ENCODE measurements at regions not wholly inside any gene's neighbourhood (a gene's known extent, or its start where the extent isn't known, plus 50 kb on each side); places are given as distances from the start of the nearest gene placed in this dataset.

DNA sequence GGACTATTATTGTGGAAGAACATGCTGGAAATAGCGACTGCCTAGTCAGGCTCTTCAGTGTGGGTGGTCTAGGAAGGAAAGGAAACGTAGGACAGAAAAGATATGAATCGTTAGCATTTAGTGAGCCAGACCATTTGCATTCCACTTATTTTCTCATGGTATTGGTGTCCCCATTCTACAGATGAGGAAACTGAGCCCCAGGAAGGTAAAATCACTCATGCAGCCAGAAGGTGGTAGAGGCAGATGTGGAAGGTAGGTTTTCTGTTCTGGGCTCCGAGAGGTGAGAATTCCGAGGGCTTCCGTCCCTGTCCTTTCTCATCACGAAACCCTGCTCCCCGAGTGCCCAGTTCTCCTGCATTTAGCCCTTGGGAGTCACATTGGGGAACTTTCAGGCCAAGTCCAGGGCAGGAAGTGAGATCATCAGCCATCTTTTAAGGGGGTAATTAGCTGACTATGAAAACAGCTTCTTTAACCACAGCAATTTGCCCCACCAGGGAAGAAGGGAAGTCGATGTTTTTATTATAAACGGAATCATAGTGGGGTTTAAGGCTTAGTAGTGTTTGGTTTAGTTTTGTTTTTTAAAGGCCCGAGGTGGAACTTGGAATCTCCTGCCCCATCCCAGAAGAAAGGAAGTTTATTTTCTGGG lies 110.7 kb upstream of the IRX3 start:
- Histone ChIP-seq H3K4me1 (ENCODE audit: control insufficient read depth, insufficient read depth, low read depth, low read length) (peaks cover 3% of the 10 kb centered on the region), H2AK5ac (ENCODE audit: low read length, severe bottlenecking) (no peak overlapping the region), H3K14ac (ENCODE audit: low read length in 2 of 2) (no peak overlapping the region), H3K18ac (ENCODE audit: low read depth in 1 of 2, low read length in 2 of 2) (no peak overlapping the region), H3K9ac (ENCODE audit: low read length) (no peak overlapping the region), H4K8ac (ENCODE audit: low read length) (no peak overlapping the region), H2AFZ (ENCODE audit: low read depth, low read length) (no peak overlapping the region), H3K27me3 (ENCODE audit: control insufficient read depth in 1 of 2, insufficient read depth in 1 of 2, low read length in 2 of 2) (peaks cover 0 to 6% of the 10 kb centered on the region in 2 experiments), H3K79me1 (replicated peaks; ENCODE audit: low read length, poor library complexity, severe bottlenecking) (no peaks in the 10 kb centered on the region), H2BK5ac (ENCODE audit: low read depth, low read length, poor library complexity, severe bottlenecking) (no peak overlapping the region), H2BK120ac (ENCODE audit: low read depth, low read length) (no peak overlapping the region), H2BK15ac (ENCODE audit: low read depth, poor library complexity, severe bottlenecking) (no peak overlapping the region), H3K23ac (ENCODE audit: low read length in 2 of 2) (no peak overlapping the region), H3K36me3 (ENCODE audit: control insufficient read depth in 1 of 2, insufficient read depth in 2 of 2, low read depth in 1 of 2, low read length in 2 of 2) (no peaks in the 10 kb centered on the region), H4K91ac (ENCODE audit: low read length) (no peak overlapping the region), H3K4me2 (ENCODE audit: low read length, poor library complexity, severe bottlenecking) (no peak overlapping the region), H2BK12ac (ENCODE audit: low read length in 2 of 2) (no peak overlapping the region), H3K27ac (ENCODE audit: low read length, poor library complexity, severe bottlenecking) (no peak overlapping the region), H3K9me3 (ENCODE audit: control insufficient read depth, low read length) (no peaks in the 10 kb centered on the region), H3K4me3 (ENCODE audit: insufficient read depth in 1 of 2, low read depth in 1 of 2, low read length in 2 of 2) (no peak overlapping the region), H3K4ac (ENCODE audit: low read depth in 1 of 2, low read length in 2 of 2) (no peak overlapping the region)
- DNase-seq = no peak
- 65% methylated on average over 10 of the region's 11 CpGs for WGBS

DNA sequence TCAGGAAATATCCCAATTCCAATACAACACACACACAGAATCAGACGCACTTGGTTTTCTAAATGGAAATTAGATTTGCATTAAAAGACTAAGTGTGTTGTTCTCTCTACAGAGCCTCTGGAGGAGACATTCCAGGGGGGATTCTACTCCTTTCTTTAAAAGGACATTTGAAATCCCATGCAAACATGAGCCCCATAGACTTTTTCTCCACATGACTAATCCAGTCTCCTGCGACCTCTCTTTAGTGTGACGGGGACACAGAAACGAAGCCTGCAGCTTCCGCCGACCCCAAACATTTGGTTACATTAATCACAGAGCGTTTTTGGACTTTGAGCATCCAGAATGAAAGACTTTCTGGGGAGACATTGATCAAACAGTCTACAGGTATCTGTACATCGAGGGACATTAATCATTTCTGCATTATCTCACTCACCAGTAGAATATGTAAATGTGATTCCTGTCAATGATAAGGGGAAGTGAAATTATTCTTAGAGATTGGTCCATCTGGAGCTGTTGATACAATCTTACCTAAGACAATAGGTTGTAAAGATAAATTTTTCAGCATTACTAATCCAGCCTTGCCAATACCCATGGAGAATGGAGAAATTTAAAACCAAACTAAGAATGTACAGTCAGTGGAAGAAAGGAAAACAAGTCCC lies 103.4 kb upstream of the IRX3 start:
- H2AK5ac ChIP-seq (ENCODE audit: low read length, severe bottlenecking) = no peak overlapping the region
- WGBS = 95% methylated on average over 6 of the region's 8 CpGs

DNA sequence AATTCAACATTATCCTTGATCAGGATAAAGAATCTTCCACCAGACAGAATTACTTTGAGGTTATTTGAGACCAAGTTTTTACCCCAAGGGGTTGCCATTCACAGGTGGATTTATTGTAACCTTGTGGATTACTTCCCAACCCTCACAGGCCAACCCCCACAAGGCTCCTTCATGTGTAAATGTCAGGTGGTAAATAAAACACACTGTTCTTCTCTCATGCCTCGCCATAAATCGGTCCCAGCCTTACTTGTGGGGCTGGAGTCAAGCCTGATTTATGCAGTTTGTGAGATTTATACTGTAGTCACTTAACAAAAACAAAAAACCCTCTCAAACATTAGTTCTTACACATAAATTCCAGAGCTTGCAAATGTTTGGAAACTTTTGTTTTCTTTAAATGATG lies 98.6 kb upstream of the IRX3 start:
- Histone ChIP-seq H3K27me3 (ENCODE audit: control insufficient read depth in 1 of 2, insufficient read depth in 1 of 2, low read length in 2 of 2) (peaks cover 0 to 10% of the 10 kb centered on the region in 2 experiments), H2BK120ac (ENCODE audit: low read depth, low read length) (no peak overlapping the region), H2BK12ac (ENCODE audit: low read length in 2 of 2) (no peak overlapping the region), H3K23ac (ENCODE audit: low read length in 2 of 2) (no peak overlapping the region), H3K27ac (ENCODE audit: low read length, poor library complexity, severe bottlenecking) (no peak overlapping the region), H3K4me3 (ENCODE audit: insufficient read depth in 1 of 2, low read depth in 1 of 2, low read length in 2 of 2) (no peak overlapping the region), H3K14ac (ENCODE audit: low read length in 2 of 2) (no peak overlapping the region), H4K91ac (ENCODE audit: low read length) (no peak overlapping the region), H2AK5ac (ENCODE audit: low read length, severe bottlenecking) (no peak overlapping the region), H3K18ac (ENCODE audit: low read depth in 1 of 2, low read length in 2 of 2) (no peak overlapping the region), H4K8ac (ENCODE audit: low read length) (no peak overlapping the region), H3K79me1 (replicated peaks; ENCODE audit: low read length, poor library complexity, severe bottlenecking) (no peaks in the 10 kb centered on the region), H3K4me2 (ENCODE audit: low read length, poor library complexity, severe bottlenecking) (no peak overlapping the region), H3K4ac (ENCODE audit: low read depth in 1 of 2, low read length in 2 of 2) (no peak overlapping the region), H3K4me1 (ENCODE audit: control insufficient read depth, insufficient read depth, low read depth, low read length) (no peaks in the 10 kb centered on the region), H3K9ac (ENCODE audit: low read length) (no peak overlapping the region), H3K9me3 (ENCODE audit: control insufficient read depth, low read length) (peaks cover 3% of the 10 kb centered on the region), H2AFZ (ENCODE audit: low read depth, low read length) (no peak overlapping the region), H3K36me3 (ENCODE audit: control insufficient read depth in 1 of 2, insufficient read depth in 2 of 2, low read depth in 1 of 2, low read length in 2 of 2) (no peaks in the 10 kb centered on the region), H2BK15ac (ENCODE audit: low read depth, poor library complexity, severe bottlenecking) (no peak overlapping the region), H2BK5ac (ENCODE audit: low read depth, low read length, poor library complexity, severe bottlenecking) (no peak overlapping the region)
- no peak for DNase-seq
- WGBS = no CpG with 5 or more reads among the region's 2 CpGs

More for the DNA sequence above, 103.4 kb upstream of the IRX3 start:
- H2BK5ac ChIP-seq (ENCODE audit: low read depth, low read length, poor library complexity, severe bottlenecking) = no peak overlapping the region
- H2BK120ac ChIP-seq (ENCODE audit: low read depth, low read length) = no peak overlapping the region
- H3K14ac ChIP-seq (ENCODE audit: low read length in 2 of 2) = no peak overlapping the region
- no peak overlapping the region for H3K23ac ChIP-seq (ENCODE audit: low read length in 2 of 2)
- H3K27me3 ChIP-seq (ENCODE audit: control insufficient read depth in 1 of 2, insufficient read depth in 1 of 2, low read length in 2 of 2) = no peaks in the 10 kb centered on the region
- no peak overlapping the region for H4K8ac ChIP-seq (ENCODE audit: low read length)
- no peak overlapping the region for H3K4me3 ChIP-seq (ENCODE audit: insufficient read depth in 1 of 2, low read depth in 1 of 2, low read length in 2 of 2)
- DNase-seq = no peak
- H2BK15ac ChIP-seq (ENCODE audit: low read depth, poor library complexity, severe bottlenecking) = no peak overlapping the region
- H3K9ac ChIP-seq (ENCODE audit: low read length) = no peak overlapping the region
- H3K36me3 ChIP-seq (ENCODE audit: control insufficient read depth in 1 of 2, insufficient read depth in 2 of 2, low read depth in 1 of 2, low read length in 2 of 2) = no peaks in the 10 kb centered on the region
- no peak overlapping the region for H4K91ac ChIP-seq (ENCODE audit: low read length)
- H3K4ac ChIP-seq (ENCODE audit: low read depth in 1 of 2, low read length in 2 of 2) = no peak overlapping the region
- H3K18ac ChIP-seq (ENCODE audit: low read depth in 1 of 2, low read length in 2 of 2) = no peak overlapping the region
- no peak overlapping the region for H2AFZ ChIP-seq (ENCODE audit: low read depth, low read length)
- H3K4me2 ChIP-seq (ENCODE audit: low read length, poor library complexity, severe bottlenecking) = no peak overlapping the region
- H3K9me3 ChIP-seq (ENCODE audit: control insufficient read depth, low read length) = no peaks in the 10 kb centered on the region
- no peak overlapping the region for H3K27ac ChIP-seq (ENCODE audit: low read length, poor library complexity, severe bottlenecking)
- no peaks in the 10 kb centered on the region for H3K79me1 ChIP-seq (replicated peaks; ENCODE audit: low read length, poor library complexity, severe bottlenecking)
- no peaks in the 10 kb centered on the region for H3K4me1 ChIP-seq (ENCODE audit: control insufficient read depth, insufficient read depth, low read depth, low read length)
- no peak overlapping the region for H2BK12ac ChIP-seq (ENCODE audit: low read length in 2 of 2)

DNA sequence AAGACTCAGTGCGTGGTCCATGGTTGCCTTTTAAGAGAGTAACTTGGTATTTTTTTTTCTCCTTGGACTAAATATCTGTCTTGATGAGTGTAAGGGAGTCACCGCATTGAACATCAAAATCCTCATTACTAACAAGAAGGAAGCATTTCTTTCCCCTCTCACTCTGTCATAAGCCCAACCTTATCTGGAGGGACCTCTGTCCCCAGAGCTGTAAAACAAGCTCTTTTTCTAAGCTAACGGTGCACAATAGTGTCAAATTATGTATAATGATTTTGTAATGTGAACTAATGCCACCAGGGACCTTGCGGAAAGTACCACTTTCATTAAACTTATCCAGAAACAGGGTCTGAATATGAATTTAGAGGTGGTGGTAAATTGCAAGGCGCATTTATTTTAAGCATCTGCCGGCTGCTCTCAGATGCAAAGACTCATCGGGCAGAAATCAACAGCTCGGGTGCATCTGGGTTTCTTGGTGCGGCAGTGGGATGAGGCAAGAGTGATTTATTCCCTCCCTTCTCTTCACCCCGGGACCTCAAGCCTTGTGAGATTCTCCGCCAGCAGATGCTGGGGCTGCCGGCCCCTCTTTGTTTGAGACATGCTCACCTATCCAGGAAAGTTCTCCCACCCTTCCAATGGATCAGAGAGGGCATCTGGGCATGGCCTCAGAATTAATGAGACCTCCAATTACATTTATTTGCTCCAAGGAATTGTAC lies 95.2 kb upstream of the IRX3 start:
- DNase-seq = no peak
- H2AFZ ChIP-seq (ENCODE audit: low read depth, low read length) = no peak overlapping the region

More for the DNA sequence above, 95.2 kb upstream of the IRX3 start:
- no peak overlapping the region for H3K9ac ChIP-seq (ENCODE audit: low read length)
- H3K4me1 ChIP-seq (ENCODE audit: control insufficient read depth, insufficient read depth, low read depth, low read length) = no peaks in the 10 kb centered on the region
- H2BK15ac ChIP-seq (ENCODE audit: low read depth, poor library complexity, severe bottlenecking) = no peak overlapping the region
- no peak overlapping the region for H4K8ac ChIP-seq (ENCODE audit: low read length)
- no peak overlapping the region for H3K18ac ChIP-seq (ENCODE audit: low read depth in 1 of 2, low read length in 2 of 2)
- no peak overlapping the region for H3K4me3 ChIP-seq (ENCODE audit: insufficient read depth in 1 of 2, low read depth in 1 of 2, low read length in 2 of 2)
- no peak overlapping the region for H3K4ac ChIP-seq (ENCODE audit: low read depth in 1 of 2, low read length in 2 of 2)
- no peak overlapping the region for H2BK5ac ChIP-seq (ENCODE audit: low read depth, low read length, poor library complexity, severe bottlenecking)
- no peak overlapping the region for H3K14ac ChIP-seq (ENCODE audit: low read length in 2 of 2)
- no peaks in the 10 kb centered on the region for H3K36me3 ChIP-seq (ENCODE audit: control insufficient read depth in 1 of 2, insufficient read depth in 2 of 2, low read depth in 1 of 2, low read length in 2 of 2)
- H3K27me3 ChIP-seq (ENCODE audit: control insufficient read depth in 1 of 2, insufficient read depth in 1 of 2, low read length in 2 of 2) = peaks cover 0 to 20% of the 10 kb centered on the region in 2 experiments
- no peak overlapping the region for H3K4me2 ChIP-seq (ENCODE audit: low read length, poor library complexity, severe bottlenecking)
- H3K9me3 ChIP-seq (ENCODE audit: control insufficient read depth, low read length) = peaks cover 12% of the 10 kb centered on the region
- 96% methylated on average over 9 of the region's 12 CpGs for WGBS
- no peaks in the 10 kb centered on the region for H3K79me1 ChIP-seq (replicated peaks; ENCODE audit: low read length, poor library complexity, severe bottlenecking)
- no peak overlapping the region for H2BK12ac ChIP-seq (ENCODE audit: low read length in 2 of 2)
- H2BK120ac ChIP-seq (ENCODE audit: low read depth, low read length) = no peak overlapping the region
- no peak overlapping the region for H3K23ac ChIP-seq (ENCODE audit: low read length in 2 of 2)
- no peak overlapping the region for H3K27ac ChIP-seq (ENCODE audit: low read length, poor library complexity, severe bottlenecking)
- H2AK5ac ChIP-seq (ENCODE audit: low read length, severe bottlenecking) = no peak overlapping the region
- H4K91ac ChIP-seq (ENCODE audit: low read length) = no peak overlapping the region
